GM12878 (cell line): ENCODE measurements at regions not wholly inside any gene's neighbourhood (a gene's known extent, or its start where the extent isn't known, plus 50 kb on each side); places are given as distances from the start of the nearest gene placed in this dataset.

Experiments used
- ATAC-seq: fragments of 200-7000 bp; cut with Tn5 transposase; 3 replicates; pipeline ENCODE4 v1.9.1; 2020; ENCODE audit warnings: mild to moderate bottlenecking, moderate library complexity
- BruUV-seq: library from RNA; stranded (reverse); fragments of 400-500 nt; replicated peaks from 2 replicates; lab custom pipeline; 2021; lab: Mats Ljungman, UMichigan
- CTCF ChIA-PET: fragments of 300-600 bp; sonication (Branson Sonifier 250); formaldehyde crosslinking; extraction: SDS; loops from one replicate; lab custom pipeline; 2021; ENCODE audit warnings: inconsistent platforms; lab: Yijun Ruan, JAX
- POLR2A ChIA-PET: fragments of 350-600 bp; formaldehyde crosslinking; extraction: SDS; loops from one replicate; lab custom pipeline; 2021; ENCODE audit warnings: inconsistent platforms; lab: Charles Lee
- RAD21 ChIA-PET: fragments of 300-600 bp; sonication (Branson Sonifier 250); formaldehyde crosslinking; loops from one replicate; lab custom pipeline; 2023; ENCODE audit warnings: antibody characterized with exemption; ENCODE audit not compliant: unreplicated experiment; lab: Charles Lee
- SMC1A ChIA-PET: fragments of 300-600 bp; sonication (Branson Sonifier 250); formaldehyde crosslinking; loops from one replicate; lab custom pipeline; 2023; ENCODE audit not compliant: unreplicated experiment, uncharacterized antibody; lab: Charles Lee
- DNase-seq: peaks from one replicate; pipeline ENCODE4 v3.0.0-alpha.2; 2011; ENCODE audit warnings: low read depth, low spot score
- FAIRE-seq: peaks from 3 replicates; lab custom pipeline; 2011; peaks lifted over from hg19 to GRCh38; lab: Jason Lieb, UNC
- H2AFZ ChIP-seq: 2 replicates; pipeline ENCODE4 v1.6.0; 2011; ENCODE audit warnings: low read depth, low read length, control low read depth; ENCODE audit not compliant: control insufficient read depth
- H3K27ac ChIP-seq: 2 replicates; pipeline ENCODE4 v1.5.1; 2011; ENCODE audit warnings: control low read depth; ENCODE audit not compliant: control insufficient read depth, insufficient read depth
- H3K27me3 ChIP-seq, 2 experiments: replicated peaks in 1 of 2; 2 replicates each; pipeline versions ENCODE4 v1.6.0 to v1.6.1; 2011; ENCODE audit warnings: low read length in 1 of 2; ENCODE audit not compliant: control insufficient read depth in 2 of 2, insufficient read depth in 2 of 2
- H3K36me3 ChIP-seq, 2 experiments: 2 replicates each; pipeline ENCODE4 v1.5.1; 2011; ENCODE audit warnings: low read length in 1 of 2; ENCODE audit not compliant: control insufficient read depth in 2 of 2, insufficient read depth in 2 of 2
- H3K4me1 ChIP-seq: 2 replicates; pipeline ENCODE4 v1.6.1; 2011; ENCODE audit warnings: mild to moderate bottlenecking, low read length, moderate library complexity, mixed read lengths; ENCODE audit not compliant: control insufficient read depth, insufficient read depth
- H3K4me2 ChIP-seq: 2 replicates; pipeline ENCODE4 v1.6.0; 2011; ENCODE audit warnings: control low read depth; ENCODE audit not compliant: control insufficient read depth, insufficient read depth
- H3K4me3 ChIP-seq: fragments of 200-600 bp; sonication (generic); 2 replicates; pipeline ENCODE4 v1.5.1; 2016
- H3K79me2 ChIP-seq: 2 replicates; pipeline ENCODE4 v1.6.0; 2011; ENCODE audit warnings: low read length; ENCODE audit not compliant: control insufficient read depth, insufficient read depth
- H3K9ac ChIP-seq: 2 replicates; pipeline ENCODE4 v1.8.0; 2011; ENCODE audit warnings: low read length, control low read depth, mixed read lengths; ENCODE audit not compliant: control insufficient read depth, insufficient read depth
- H3K9me3 ChIP-seq: replicated peaks from 3 replicates; pipeline ENCODE4 v1.5.1; 2011; ENCODE audit warnings: mild to moderate bottlenecking, low read length; ENCODE audit not compliant: control insufficient read depth, insufficient read depth
- H4K20me1 ChIP-seq: 2 replicates; pipeline ENCODE4 v1.6.0; 2011; ENCODE audit not compliant: control insufficient read depth, insufficient read depth
- ATF7 ChIP-seq: fragments of 450-650 bp; IDR thresholded peaks from 2 replicates; pipeline ENCODE4 v1.6.1; 2016; ENCODE audit warnings: low read depth, mild to moderate bottlenecking
- BHLHE40 ChIP-seq, 2 experiments: fragments of 450-650 bp in 1 of 2; IDR thresholded peaks; 2 replicates each; pipeline ENCODE4 v1.6.1; 2011 to 2017; ENCODE audit warnings: low read depth in 2 of 2, borderline replicate concordance in 1 of 2, improper control_type of control experiment in 1 of 2, low read length in 1 of 2, mild to moderate bottlenecking in 1 of 2
- MTA2 ChIP-seq: fragments of 450-650 bp; IDR thresholded peaks from 2 replicates; pipeline ENCODE4 v1.6.1; 2016; ENCODE audit warnings: low read depth, mild to moderate bottlenecking, moderate library complexity
- NR2F1 ChIP-seq: fragments of 450-650 bp; conservative IDR thresholded peaks from 2 replicates; pipeline ENCODE4 v1.6.1; 2017; ENCODE audit warnings: mild to moderate bottlenecking
- RUNX3 ChIP-seq: IDR thresholded peaks from 2 replicates; pipeline ENCODE4 v1.6.1; 2012; ENCODE audit warnings: low read length, inconsistent platforms
- SMAD1 ChIP-seq: fragments of 450-650 bp; IDR thresholded peaks from 2 replicates; pipeline ENCODE4 v1.6.1; 2018; ENCODE audit warnings: mild to moderate bottlenecking, low read depth; ENCODE audit not compliant: partially characterized antibody
- in situ Hi-C: fragments of 300-500 bp; cut with MboI; formaldehyde crosslinking; loops from 9 replicates; pipeline ENCODE4 v1.14.3; 2018; ENCODE audit warnings: mixed read lengths
- intact Hi-C: fragments of 100-400 bp; cut with micrococcal nuclease; formaldehyde crosslinking; loops from one replicate; pipeline ENCODE4 v1.14.2; 2022; ENCODE audit not compliant: unreplicated experiment

- Histone ChIP-seq H3K27me3 (peaks cover 0 to 3% of the 10 kb centered on the region in 2 experiments; a peak in 1 of 4 replicates), H2AFZ (no peak overlapping the region), H3K9ac (no peak overlapping the region), H3K79me2 (no peaks in the 10 kb centered on the region), H3K4me3 (no peak overlapping the region), H3K9me3 (no peaks in the 10 kb centered on the region; the same call in 2 of the 3 replicates), H4K20me1 (no peaks in the 10 kb centered on the region), H3K4me2 (no peak overlapping the region), H3K27ac (no peak overlapping the region), H3K4me1 (peaks cover 5% of the 10 kb centered on the region; the same call in 1 of the 2 replicates), H3K36me3 (no peaks in the 10 kb centered on the region)
- POLR2A ChIA-PET: interaction anchor here (0.6 kb wide), 1 partner anchor 13 kb away, joined by 6 read pairs; no protein-coding TSS in a partner anchor
- RAD21 ChIA-PET: no interaction called here
- SMC1A ChIA-PET: no interaction called here
- intact Hi-C loops: no loop called here
- in situ Hi-C loops: no loop called here
- CTCF ChIA-PET: no interaction called here
- no TSS peak for BruUV-seq
- TF ChIP-seq BHLHE40 (IDR thresholded peaks at IDR 0.05; ENCODE audit: borderline replicate concordance in 1 of 2, low read depth in 2 of 2, low read length in 1 of 2) (peak in 1 of 2 experiments; percentile 2; a peak in 1 of 4 replicates), RUNX3 (peak; percentile 41; the same call in 1 of the 2 replicates), MTA2 (0 out of 2 replicates have a peak, but pooled peaks have one; percentile 16), SMAD1 (no peak), ATF7 (peak; percentile 55; the same call in 1 of the 2 replicates), NR2F1 (0 out of 2 replicates have a peak, but pooled peaks have one; percentile 40)
- DNase-seq: peak; percentile 36
- peak; percentile 79 for ATAC-seq
- FAIRE-seq: no peak
Measured at GRCh38 chr5:91293131-91293530, 90.0 kb downstream of the ARRDC3 start.
